ENCODE measurements at regions not wholly inside any gene's neighbourhood (a gene's known extent, or its start where the extent isn't known, plus 50 kb on each side); places are given as distances from the start of the nearest gene placed in this dataset.

GRCh38 chr5:121239951-121240350 lies 611.7 kb upstream of the FTMT start:
- no peak for TF ChIP-seq NR2C2 (CRISPR knock-in tag; IDR thresholded peaks at IDR 0.05; ENCODE audit: borderline replicate concordance)
- TF ChIP-seq ATF1 (CRISPR knock-in tag; IDR thresholded peaks at IDR 0.05) = no peak
- TF ChIP-seq KLF11 (CRISPR knock-in tag; IDR thresholded peaks at IDR 0.05) = no peak
- TF ChIP-seq ZFX (CRISPR knock-in tag; IDR thresholded peaks at IDR 0.05; ENCODE audit: low read depth) = no peak
- TF ChIP-seq SIN3A (IDR thresholded peaks at IDR 0.05; ENCODE audit: borderline replicate concordance, low read depth, low read length) = no peak
- TF ChIP-seq ZNF274 (CRISPR knock-in tag; IDR thresholded peaks at IDR 0.05) = no peak
- no peak for TF ChIP-seq ATF4 (CRISPR knock-in tag; IDR thresholded peaks at IDR 0.05)
- no peak for TF ChIP-seq AGO1 (IDR thresholded peaks at IDR 0.05; ENCODE audit: low read depth, low read length, poor library complexity, severe bottlenecking)
- no peak for TF ChIP-seq MYPOP (CRISPR knock-in tag; IDR thresholded peaks at IDR 0.05)
